Activated naive CD8-positive, alpha-beta T cell (primary cell): ENCODE measurements at regions not wholly inside any gene's neighbourhood (a gene's known extent, or its start where the extent isn't known, plus 50 kb on each side); places are given as distances from the start of the nearest gene placed in this dataset.
"Not testable (repeated sequence)": the region's sequence is repeated elsewhere in the genome, so short reads cannot be mapped to it uniquely, and the experiment has no call there.

Experiments used
- H3K27ac Mint-ChIP-seq: one replicate; pipeline ENCODE4 v1.8.0; 2021; ENCODE audit warnings: mixed read lengths
- H3K27me3 Mint-ChIP-seq: one replicate; pipeline ENCODE4 v1.8.0; 2021; ENCODE audit warnings: mixed read lengths
- H3K36me3 Mint-ChIP-seq: one replicate; pipeline ENCODE4 v1.8.0; 2021; ENCODE audit warnings: mixed read lengths
- H3K4me1 Mint-ChIP-seq: one replicate; pipeline ENCODE4 v1.8.0; 2021; ENCODE audit warnings: low read depth, mixed read lengths
- H3K4me3 Mint-ChIP-seq: one replicate; pipeline ENCODE4 v1.8.0; 2021; ENCODE audit warnings: mild to moderate bottlenecking, mixed read lengths
- H3K9me3 Mint-ChIP-seq: one replicate; pipeline ENCODE4 v1.8.0; 2021; ENCODE audit warnings: low read depth, mixed read lengths

DNA sequence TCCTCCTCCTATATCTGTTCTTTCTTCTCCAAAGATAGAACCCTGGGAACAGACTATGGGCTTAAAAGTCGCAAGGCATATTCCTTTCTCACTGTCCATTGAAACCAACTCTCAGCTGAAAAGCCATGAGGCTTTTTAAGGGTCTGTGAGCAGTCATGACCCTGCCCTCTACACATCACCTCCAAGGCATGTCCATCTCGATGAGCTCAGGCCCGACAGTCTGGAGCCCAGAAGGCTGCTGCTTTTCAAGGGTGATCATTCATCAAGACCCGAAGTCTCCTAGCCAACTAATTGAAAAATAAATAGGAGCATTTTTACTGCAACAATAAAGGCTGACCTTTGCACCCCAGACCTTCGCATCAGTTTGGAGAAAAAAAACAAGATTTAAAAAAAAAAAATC lies 378.8 kb upstream of the NRSN1 start:
- Mint-ChIP-seq H3K4me3 (no peak overlapping the region), H3K27me3 (no peaks in the 10 kb centered on the region), H3K4me1 (no peaks in the 10 kb centered on the region), H3K36me3 (no peaks in the 10 kb centered on the region), H3K27ac (no peak overlapping the region), H3K9me3 (no peaks in the 10 kb centered on the region)

DNA sequence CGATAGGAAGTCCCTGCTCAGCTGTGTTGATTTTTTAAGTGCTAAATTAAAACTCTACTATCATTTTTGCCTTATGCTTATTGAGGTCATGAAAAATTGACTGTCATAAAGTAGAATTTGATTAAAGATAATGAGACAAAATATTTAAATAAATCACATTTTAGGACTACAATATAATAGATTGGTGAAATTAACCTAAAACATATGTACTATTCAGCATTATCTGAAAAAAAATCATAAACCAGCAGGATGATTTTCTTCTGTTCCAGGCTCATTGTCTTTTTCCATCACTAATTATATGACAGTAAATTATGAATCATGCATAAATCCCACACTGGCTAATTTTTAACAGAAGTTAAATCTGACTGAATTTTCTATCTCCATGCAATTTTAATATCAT lies 373.6 kb upstream of the NRSN1 start:
- no peaks in the 10 kb centered on the region for H3K27me3 Mint-ChIP-seq
- H3K4me3 Mint-ChIP-seq, result no peak overlapping the region
- H3K9me3 Mint-ChIP-seq, result peaks cover 3% of the 10 kb centered on the region
- H3K4me1 Mint-ChIP-seq, result no peaks in the 10 kb centered on the region
- H3K27ac Mint-ChIP-seq, result no peak overlapping the region
- H3K36me3 Mint-ChIP-seq, result no peaks in the 10 kb centered on the region

DNA sequence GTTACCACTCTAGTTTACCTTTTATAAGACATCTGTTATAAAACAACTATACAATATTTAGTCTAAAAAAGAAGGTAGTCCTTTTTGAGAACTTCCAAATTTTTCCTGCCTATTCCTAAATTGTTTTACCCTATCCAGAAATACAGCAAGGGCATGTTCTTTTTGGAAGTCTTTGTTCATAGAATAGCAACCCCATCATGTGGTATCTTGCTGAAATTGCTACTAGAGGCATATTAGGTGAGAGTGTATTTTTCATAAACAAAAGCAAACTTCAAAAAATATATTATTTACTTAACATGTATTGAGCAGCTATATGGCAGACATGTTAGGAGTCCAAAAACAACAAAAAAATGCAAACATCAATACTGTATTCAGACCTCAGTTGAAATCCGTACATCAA lies 371.8 kb upstream of the NRSN1 start:
- H3K27me3 Mint-ChIP-seq, result no peaks in the 10 kb centered on the region
- H3K36me3 Mint-ChIP-seq, result no peaks in the 10 kb centered on the region
- H3K27ac Mint-ChIP-seq, result no peak overlapping the region
- H3K9me3 Mint-ChIP-seq, result peaks cover 3% of the 10 kb centered on the region
- no peak overlapping the region for H3K4me3 Mint-ChIP-seq
- no peaks in the 10 kb centered on the region for H3K4me1 Mint-ChIP-seq

DNA sequence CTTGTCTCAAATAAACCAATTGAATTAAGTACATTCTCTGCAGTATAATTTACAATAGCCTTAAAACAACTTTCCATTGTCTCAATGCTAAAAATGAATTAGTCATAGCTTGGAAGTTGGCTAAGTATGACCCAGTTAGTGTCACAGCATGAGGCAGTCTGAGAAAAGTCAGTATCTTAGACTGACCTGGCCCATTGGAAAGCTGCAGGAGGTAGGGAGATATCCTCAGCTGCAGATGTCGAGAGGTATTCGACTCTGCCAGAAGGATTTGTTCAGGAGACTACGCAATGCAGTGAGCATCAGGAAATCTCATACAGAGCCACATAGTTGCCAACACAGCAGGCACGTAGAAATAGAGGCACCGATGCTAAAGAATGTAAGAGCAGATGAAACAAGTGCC lies 350.9 kb upstream of the NRSN1 start:
- H3K4me3 Mint-ChIP-seq, result no peak overlapping the region
- H3K36me3 Mint-ChIP-seq, result no peaks in the 10 kb centered on the region
- no peaks in the 10 kb centered on the region for H3K4me1 Mint-ChIP-seq
- H3K27ac Mint-ChIP-seq, result no peak overlapping the region
- no peaks in the 10 kb centered on the region for H3K27me3 Mint-ChIP-seq
- H3K9me3 Mint-ChIP-seq, result no peaks in the 10 kb centered on the region

DNA sequence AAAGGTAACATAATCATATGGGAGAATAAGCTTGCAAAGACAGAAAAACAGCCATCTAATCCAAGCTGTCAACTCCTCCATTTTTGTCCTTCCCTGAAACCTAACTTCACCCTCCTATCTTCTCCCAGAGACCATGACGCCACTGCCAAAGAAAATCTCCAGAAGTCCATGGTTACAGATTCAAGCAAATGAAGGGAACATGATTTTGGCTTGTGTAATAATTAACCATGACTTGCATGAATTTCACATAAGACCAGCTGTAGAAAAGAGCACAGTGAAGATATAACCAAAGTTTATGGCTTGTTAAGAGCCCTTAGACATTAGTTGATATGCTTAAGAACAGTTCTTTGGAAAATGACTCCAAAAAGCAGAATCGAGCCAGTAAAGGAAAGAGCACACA lies 342.1 kb upstream of the NRSN1 start:
- no peaks in the 10 kb centered on the region for H3K4me1 Mint-ChIP-seq

DNA sequence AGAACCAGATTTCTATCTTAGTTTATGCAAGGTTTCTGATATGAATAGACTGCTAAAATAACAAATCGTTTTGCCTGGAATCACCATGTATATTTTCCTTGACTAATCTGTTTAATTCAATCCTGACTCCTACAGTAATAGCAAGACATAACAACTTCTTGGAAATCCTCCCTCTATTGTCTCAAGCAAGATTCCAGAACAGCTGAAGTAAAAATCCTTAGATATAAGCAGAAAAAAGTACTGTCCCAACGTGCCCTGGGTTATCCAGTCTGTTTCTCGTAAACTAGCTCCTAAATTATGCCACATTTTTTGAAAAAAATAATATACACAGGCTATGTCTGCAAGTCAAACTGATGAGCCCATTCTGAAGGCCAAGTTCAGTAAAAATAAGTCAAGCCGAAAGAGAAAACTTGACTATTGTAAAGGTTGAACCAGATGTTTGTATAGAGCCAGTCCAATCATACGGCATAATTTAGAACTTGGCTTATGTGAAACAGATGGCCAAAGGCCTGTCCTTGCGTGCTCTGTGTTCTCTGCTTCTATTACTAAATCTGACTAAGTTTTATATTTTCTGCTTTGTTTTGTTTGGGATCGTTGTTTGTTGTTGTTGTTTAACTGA lies 341.6 kb upstream of the NRSN1 start:
- Mint-ChIP-seq H3K4me1 (no peaks in the 10 kb centered on the region), H3K27me3 (no peaks in the 10 kb centered on the region), H3K4me3 (no peak overlapping the region), H3K36me3 (no peaks in the 10 kb centered on the region), H3K27ac (no peak overlapping the region), H3K9me3 (no peaks in the 10 kb centered on the region)

More for the DNA sequence above, 342.1 kb upstream of the NRSN1 start:
- H3K36me3 Mint-ChIP-seq, result no peaks in the 10 kb centered on the region
- H3K27ac Mint-ChIP-seq, result no peak overlapping the region
- no peaks in the 10 kb centered on the region for H3K9me3 Mint-ChIP-seq
- H3K27me3 Mint-ChIP-seq, result no peaks in the 10 kb centered on the region
- no peak overlapping the region for H3K4me3 Mint-ChIP-seq

DNA sequence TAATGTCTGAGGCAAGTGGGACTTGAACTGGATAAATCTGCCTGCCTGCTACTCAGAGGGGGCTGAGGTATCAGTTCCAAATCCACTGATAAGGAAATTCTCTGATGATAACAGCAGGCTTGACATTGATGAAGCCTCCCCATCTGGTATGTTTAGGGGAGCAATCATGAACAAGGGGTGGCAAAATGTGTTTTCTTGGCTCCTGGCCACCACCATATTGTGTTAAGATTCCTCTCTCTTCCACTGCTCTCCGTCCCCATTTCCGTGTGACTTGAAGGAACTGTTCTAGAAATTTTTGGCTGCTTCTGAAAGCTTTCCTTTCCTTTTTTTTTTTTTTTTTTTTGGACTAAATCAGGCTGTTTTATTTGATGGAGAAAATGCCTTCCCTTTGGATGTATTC lies 335.3 kb upstream of the NRSN1 start:
- Mint-ChIP-seq H3K36me3 (no peaks in the 10 kb centered on the region), H3K4me1 (no peaks in the 10 kb centered on the region), H3K27me3 (no peaks in the 10 kb centered on the region), H3K4me3 (no peak overlapping the region), H3K27ac (no peak overlapping the region), H3K9me3 (no peaks in the 10 kb centered on the region)

DNA sequence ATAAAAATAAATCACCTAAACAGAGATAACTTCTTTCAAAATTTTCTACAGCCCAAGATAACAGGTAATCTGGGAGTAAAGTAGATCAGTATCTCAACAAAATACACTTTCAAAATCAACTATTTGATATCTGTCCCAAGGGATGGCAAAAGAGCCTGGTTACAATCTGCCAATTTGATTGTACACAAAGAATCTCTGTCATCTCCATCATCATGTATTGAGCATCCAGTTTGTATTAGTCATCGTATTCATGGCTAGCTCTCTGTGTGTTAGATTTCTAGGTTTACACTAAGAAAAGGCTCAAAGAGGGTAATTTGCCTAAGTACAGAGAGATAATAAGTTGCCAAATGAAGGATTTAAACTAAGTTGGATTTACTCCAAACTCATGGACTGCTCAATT lies 329.0 kb upstream of the NRSN1 start:
- H3K4me3 Mint-ChIP-seq, result no peak overlapping the region
- H3K9me3 Mint-ChIP-seq, result no peaks in the 10 kb centered on the region

DNA sequence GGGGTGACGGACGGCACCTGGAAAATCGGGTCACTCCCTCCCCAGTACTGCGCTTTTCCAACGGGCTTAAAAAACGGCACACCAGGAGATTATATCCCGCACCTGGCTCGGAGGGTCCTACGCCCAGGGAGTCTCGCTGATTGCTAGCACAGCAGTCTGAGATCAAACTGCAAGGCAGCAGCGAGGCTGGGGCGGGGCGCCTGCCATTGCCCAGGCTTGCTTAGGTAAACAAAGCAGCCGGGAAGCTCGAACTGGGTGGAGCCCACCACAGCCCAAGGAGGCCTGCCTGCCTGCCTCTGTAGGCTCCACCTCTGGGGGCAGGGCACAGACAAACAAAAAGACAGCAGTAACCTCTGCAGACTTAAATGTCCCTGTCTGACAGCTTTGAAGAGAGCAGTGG lies 321.7 kb upstream of the NRSN1 start:
- not testable (repeated sequence) for H3K27ac Mint-ChIP-seq, H3K4me1 Mint-ChIP-seq, H3K4me3 Mint-ChIP-seq, H3K9me3 Mint-ChIP-seq, H3K36me3 Mint-ChIP-seq, H3K27me3 Mint-ChIP-seq

More for the DNA sequence above, 329.0 kb upstream of the NRSN1 start:
- no peaks in the 10 kb centered on the region for H3K4me1 Mint-ChIP-seq
- no peaks in the 10 kb centered on the region for H3K36me3 Mint-ChIP-seq
- no peak overlapping the region for H3K27ac Mint-ChIP-seq
- H3K27me3 Mint-ChIP-seq, result no peaks in the 10 kb centered on the region

DNA sequence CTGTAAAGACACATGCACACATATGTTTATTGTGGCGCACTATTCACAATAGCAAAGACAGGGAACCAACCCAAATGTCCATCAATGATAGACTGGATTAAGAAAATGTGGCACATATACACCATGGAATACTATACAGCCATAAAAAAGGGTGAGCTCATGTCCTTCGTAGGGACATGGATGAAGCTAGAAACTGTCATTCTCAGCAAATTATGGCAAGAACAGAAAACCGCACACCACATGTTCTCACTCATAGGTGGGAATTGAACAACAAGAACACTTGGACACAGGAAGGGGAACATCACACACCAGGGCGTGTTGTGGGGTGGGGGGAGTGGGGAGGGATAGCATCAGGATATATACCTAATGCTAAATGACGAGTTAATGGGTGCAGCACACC lies 304.9 kb upstream of the NRSN1 start:
- H3K27ac Mint-ChIP-seq, result not testable (repeated sequence)

DNA sequence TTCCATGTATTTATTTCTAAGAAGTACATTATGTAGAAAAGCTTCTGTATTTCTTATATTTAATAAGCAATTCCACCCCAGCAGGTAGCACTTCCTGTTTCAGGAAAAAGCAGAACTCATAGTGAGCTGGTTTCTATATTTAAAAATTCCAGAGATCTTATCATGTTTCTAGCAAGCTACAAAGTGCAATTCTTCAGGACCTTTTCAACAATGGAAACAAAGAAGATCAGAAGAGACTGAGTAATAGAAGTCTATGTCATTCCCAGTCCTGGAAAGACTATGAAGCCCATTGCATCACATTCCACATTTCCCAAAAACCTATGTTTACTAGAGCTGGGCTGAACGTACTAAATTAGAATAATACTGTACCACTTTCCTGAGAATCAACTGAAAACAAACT lies 302.6 kb upstream of the NRSN1 start:
- Mint-ChIP-seq H3K4me1 (no peaks in the 10 kb centered on the region), H3K4me3 (no peak overlapping the region), H3K9me3 (no peaks in the 10 kb centered on the region), H3K27ac (no peak overlapping the region), H3K36me3 (no peaks in the 10 kb centered on the region), H3K27me3 (no peaks in the 10 kb centered on the region)

More for the DNA sequence above, 304.9 kb upstream of the NRSN1 start:
- H3K36me3 Mint-ChIP-seq, H3K27me3 Mint-ChIP-seq, H3K9me3 Mint-ChIP-seq, H3K4me3 Mint-ChIP-seq, H3K4me1 Mint-ChIP-seq: not testable (repeated sequence)

DNA sequence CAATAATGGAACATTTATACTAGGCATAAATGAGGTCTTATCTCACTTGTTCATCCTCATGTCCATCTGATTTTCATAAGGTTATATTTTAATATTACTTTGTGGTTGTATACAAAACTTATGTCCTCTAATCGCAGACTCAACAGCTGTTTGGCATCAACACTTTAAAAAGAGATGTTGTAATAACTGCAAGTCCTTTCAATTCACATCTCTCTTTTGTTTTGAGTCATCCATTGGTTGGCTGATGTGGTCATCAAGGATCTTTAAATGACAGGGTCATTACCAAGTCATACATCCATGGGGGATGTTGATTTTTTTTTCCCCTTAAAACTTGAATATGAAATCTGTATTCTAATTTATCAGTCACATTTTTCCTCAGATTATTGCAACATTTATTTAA lies 299.4 kb upstream of the NRSN1 start:
- no peaks in the 10 kb centered on the region for H3K4me1 Mint-ChIP-seq
- no peaks in the 10 kb centered on the region for H3K36me3 Mint-ChIP-seq
- H3K27ac Mint-ChIP-seq, result no peak overlapping the region
- no peak overlapping the region for H3K4me3 Mint-ChIP-seq
- no peaks in the 10 kb centered on the region for H3K27me3 Mint-ChIP-seq
- peaks cover 5% of the 10 kb centered on the region for H3K9me3 Mint-ChIP-seq

DNA sequence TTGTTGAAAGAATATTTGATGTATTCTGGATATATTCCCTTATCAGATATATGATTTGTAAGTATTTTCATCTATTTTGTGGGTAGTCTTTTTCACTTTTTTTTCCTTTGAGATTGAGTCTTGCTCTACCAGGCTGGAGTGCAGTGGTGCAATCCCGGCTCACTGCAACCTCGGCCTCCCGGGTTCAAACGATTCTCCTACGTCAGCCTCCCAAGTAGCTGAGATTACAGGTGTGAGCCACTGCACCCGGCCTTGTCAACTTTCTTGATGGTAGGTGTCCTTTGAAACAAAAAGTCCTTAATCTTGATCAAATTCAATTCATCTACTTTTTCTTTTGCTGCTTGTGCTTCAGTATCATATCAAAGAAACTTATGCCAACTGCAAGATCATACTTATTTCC lies 297.2 kb upstream of the NRSN1 start:
- H3K4me1 Mint-ChIP-seq, result no peaks in the 10 kb centered on the region
- H3K9me3 Mint-ChIP-seq, result peaks cover 5% of the 10 kb centered on the region
- H3K36me3 Mint-ChIP-seq, result no peaks in the 10 kb centered on the region
- H3K27me3 Mint-ChIP-seq, result no peaks in the 10 kb centered on the region
- H3K4me3 Mint-ChIP-seq, result no peak overlapping the region
- no peak overlapping the region for H3K27ac Mint-ChIP-seq

DNA sequence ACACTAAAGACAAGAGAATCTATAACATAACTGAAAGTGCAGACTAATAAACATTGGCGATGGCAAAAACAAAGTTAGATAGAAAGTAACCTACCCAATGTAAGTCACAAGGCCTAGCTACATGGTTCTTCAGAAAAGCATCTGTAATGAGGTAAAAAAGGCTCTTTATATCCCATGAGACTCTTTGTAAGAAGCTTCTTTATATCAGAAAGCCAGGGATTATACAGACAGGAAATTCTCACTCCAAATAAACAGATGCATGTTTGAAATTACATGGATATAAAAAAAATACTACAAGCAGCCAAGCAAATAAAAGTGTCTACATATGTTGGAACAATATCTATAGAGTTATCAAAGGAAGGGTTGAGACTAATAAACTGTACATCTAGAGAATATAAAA lies 284.9 kb upstream of the NRSN1 start:
- Mint-ChIP-seq H3K27me3 (no peaks in the 10 kb centered on the region), H3K27ac (no peak overlapping the region), H3K36me3 (no peaks in the 10 kb centered on the region), H3K9me3 (no peaks in the 10 kb centered on the region), H3K4me1 (no peaks in the 10 kb centered on the region), H3K4me3 (no peak overlapping the region)

DNA sequence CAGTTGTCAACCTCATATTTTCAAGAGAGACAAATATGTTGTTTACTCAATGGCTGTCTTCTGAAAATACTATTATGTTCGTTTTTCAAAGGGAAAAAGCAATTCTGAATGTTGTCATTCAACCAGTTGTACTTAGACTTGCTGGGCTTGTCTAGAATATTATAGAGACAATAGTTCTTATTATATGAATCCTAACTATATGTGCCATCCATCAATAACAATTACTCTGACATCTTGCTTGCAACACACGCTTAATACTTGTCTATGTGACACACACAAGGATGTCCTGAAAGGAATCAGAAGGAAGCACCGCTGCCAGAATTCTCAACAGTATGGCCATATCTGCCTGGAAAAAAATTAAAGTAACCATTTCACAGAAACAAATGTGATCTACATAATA lies 283.3 kb upstream of the NRSN1 start:
- H3K36me3 Mint-ChIP-seq, result no peaks in the 10 kb centered on the region
- no peak overlapping the region for H3K4me3 Mint-ChIP-seq
- H3K27ac Mint-ChIP-seq, result no peak overlapping the region
- no peaks in the 10 kb centered on the region for H3K27me3 Mint-ChIP-seq
- no peaks in the 10 kb centered on the region for H3K9me3 Mint-ChIP-seq
- H3K4me1 Mint-ChIP-seq, result no peaks in the 10 kb centered on the region

DNA sequence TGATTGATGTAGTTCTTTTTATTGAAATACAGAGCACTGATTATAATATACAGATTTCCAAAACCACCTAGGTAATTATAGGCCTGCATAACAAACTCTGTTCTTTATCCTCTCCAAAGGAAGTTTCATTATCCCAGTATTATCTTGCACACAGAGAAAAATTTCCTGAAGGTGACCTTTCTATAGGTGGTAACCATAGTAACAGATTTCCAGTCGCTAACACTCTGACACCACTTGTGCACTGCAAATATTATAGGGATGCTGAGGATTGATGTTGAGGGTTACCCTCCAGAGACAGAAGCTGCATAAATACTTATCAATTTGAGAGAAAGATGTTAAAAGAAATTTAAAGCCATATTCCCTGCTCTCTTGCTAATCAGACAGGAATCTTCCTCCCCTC lies 274.5 kb upstream of the NRSN1 start:
- no peaks in the 10 kb centered on the region for H3K4me1 Mint-ChIP-seq
- H3K4me3 Mint-ChIP-seq, result no peak overlapping the region
- H3K27me3 Mint-ChIP-seq, result no peaks in the 10 kb centered on the region
- H3K36me3 Mint-ChIP-seq, result no peaks in the 10 kb centered on the region
- no peak overlapping the region for H3K27ac Mint-ChIP-seq
- H3K9me3 Mint-ChIP-seq, result no peaks in the 10 kb centered on the region
